ENCODE measurements at regions not wholly inside any gene's neighbourhood (a gene's known extent, or its start where the extent isn't known, plus 50 kb on each side); places are given as distances from the start of the nearest gene placed in this dataset.

GRCh38 chr4:1559896-1560650 is 124.0 kb downstream of the FAM53A start:
- Histone ChIP-seq H4K20me1 (ENCODE audit: insufficient read depth, low read length) (peaks cover 8% of the 10 kb centered on the region), H3K36me3 (ENCODE audit: insufficient read depth, low read length) (no peaks in the 10 kb centered on the region), H3K79me2 (ENCODE audit: insufficient read depth, low read length) (no peaks in the 10 kb centered on the region), H3K4me1 (ENCODE audit: insufficient read depth, low read length) (no peaks in the 10 kb centered on the region), H3K9ac (ENCODE audit: low read depth, low read length) (no peak overlapping the region), H3K9me3 (ENCODE audit: insufficient read depth, low read length, severe bottlenecking) (no peaks in the 10 kb centered on the region), H3K4me3 (ENCODE audit: low read depth in 1 of 2, low read length in 2 of 2) (no peak overlapping the region), H3K4me2 (ENCODE audit: insufficient read depth, low read length) (no peak overlapping the region), H2AFZ (ENCODE audit: low read depth, low read length) (no peak overlapping the region), H3K27me3 (ENCODE audit: insufficient read depth, low read length, poor library complexity) (no peaks in the 10 kb centered on the region), H3K27ac (ENCODE audit: low read length) (no peak overlapping the region)
- ATAC-seq (ENCODE audit: insufficient read depth, low read depth) (no peak), DNase-seq (no peak)
- TF ChIP-seq CTCF (IDR thresholded peaks at IDR 0.05; ENCODE audit: borderline replicate concordance, extremely low read depth, low read length, poor library complexity, severe bottlenecking) = no peak
- TF ChIP-seq EZH2 (IDR thresholded peaks at IDR 0.05; ENCODE audit: borderline replicate concordance, low read depth, low read length, severe bottlenecking) = no peak

- no peak for ATAC-seq (ENCODE audit: insufficient read depth, low read depth)
- H3K27me3 ChIP-seq (ENCODE audit: insufficient read depth, low read length, poor library complexity) = no peaks in the 10 kb centered on the region
Observed at GRCh38 chr4:1558205-1558604, 125.9 kb downstream of the FAM53A start.

GRCh38 chr4:1557221-1557597 is 126.9 kb downstream of the FAM53A start:
- no peak for DNase-seq
- Histone ChIP-seq H3K36me3 (ENCODE audit: insufficient read depth, low read length) (no peaks in the 10 kb centered on the region), H3K27me3 (ENCODE audit: insufficient read depth, low read length, poor library complexity) (no peaks in the 10 kb centered on the region), H3K9me3 (ENCODE audit: insufficient read depth, low read length, severe bottlenecking) (no peaks in the 10 kb centered on the region), H3K4me1 (ENCODE audit: insufficient read depth, low read length) (no peaks in the 10 kb centered on the region), H2AFZ (ENCODE audit: low read depth, low read length) (no peak overlapping the region), H3K79me2 (ENCODE audit: insufficient read depth, low read length) (no peaks in the 10 kb centered on the region), H3K4me3 (ENCODE audit: low read depth in 1 of 2, low read length in 2 of 2) (no peak overlapping the region), H4K20me1 (ENCODE audit: insufficient read depth, low read length) (peaks cover 2% of the 10 kb centered on the region; the same call in 1 of the 2 replicates), H3K27ac (ENCODE audit: low read length) (no peak overlapping the region), H3K9ac (ENCODE audit: low read depth, low read length) (no peak overlapping the region), H3K4me2 (ENCODE audit: insufficient read depth, low read length) (no peak overlapping the region)
- no peak for TF ChIP-seq CTCF (IDR thresholded peaks at IDR 0.05; ENCODE audit: borderline replicate concordance, extremely low read depth, low read length, poor library complexity, severe bottlenecking)
- TF ChIP-seq EZH2 (IDR thresholded peaks at IDR 0.05; ENCODE audit: borderline replicate concordance, low read depth, low read length, severe bottlenecking) = no peak
- ATAC-seq (ENCODE audit: insufficient read depth, low read depth) = no peak

More at GRCh38 chr4:1558205-1558604, 125.9 kb downstream of the FAM53A start:
- Histone ChIP-seq H3K9ac (ENCODE audit: low read depth, low read length) (no peak overlapping the region), H3K36me3 (ENCODE audit: insufficient read depth, low read length) (no peaks in the 10 kb centered on the region), H3K27ac (ENCODE audit: low read length) (no peak overlapping the region), H3K79me2 (ENCODE audit: insufficient read depth, low read length) (no peaks in the 10 kb centered on the region), H3K4me3 (ENCODE audit: low read depth in 1 of 2, low read length in 2 of 2) (no peak overlapping the region), H3K4me2 (ENCODE audit: insufficient read depth, low read length) (no peak overlapping the region), H4K20me1 (ENCODE audit: insufficient read depth, low read length) (peaks cover 2% of the 10 kb centered on the region; the same call in 1 of the 2 replicates), H2AFZ (ENCODE audit: low read depth, low read length) (no peak overlapping the region), H3K4me1 (ENCODE audit: insufficient read depth, low read length) (no peaks in the 10 kb centered on the region), H3K9me3 (ENCODE audit: insufficient read depth, low read length, severe bottlenecking) (no peaks in the 10 kb centered on the region)
- DNase-seq = no peak
- TF ChIP-seq CTCF (IDR thresholded peaks at IDR 0.05; ENCODE audit: borderline replicate concordance, extremely low read depth, low read length, poor library complexity, severe bottlenecking) (no peak), EZH2 (IDR thresholded peaks at IDR 0.05; ENCODE audit: borderline replicate concordance, low read depth, low read length, severe bottlenecking) (no peak)
